Vagina (tissue), 2 donors: ENCODE measurements at regions not wholly inside any gene's neighbourhood (a gene's known extent, or its start where the extent isn't known, plus 50 kb on each side); places are given as distances from the start of the nearest gene placed in this dataset.

ENCODE experiments used
- CTCF ChIP-seq, 3 experiments: fragments of 450-650 bp in 2 of 3; fragments of 200-600 bp in 1 of 3; sonication (generic) in 1 of 3; IDR thresholded peaks; one replicate each; pipeline ENCODE4 v1.5.1; 2017 to 2019; ENCODE audit warnings: antibody characterized with exemption in 3 of 3, mild to moderate bottlenecking in 2 of 3, moderate library complexity in 2 of 3
- POLR2A ChIP-seq, 2 donors: fragments of 450-650 bp; IDR thresholded peaks; one replicate each; pipeline ENCODE4 v1.6.1; 2017; ENCODE audit warnings: antibody characterized with exemption in 2 of 2, mild to moderate bottlenecking in 2 of 2, moderate library complexity in 2 of 2
- POLR2AphosphoS5 ChIP-seq, 2 donors: sonication (generic); formaldehyde crosslinking; IDR thresholded peaks; one replicate each; pipeline ENCODE4 v1.9.0; 2017; ENCODE audit warnings: antibody characterized with exemption in 2 of 2, mild to moderate bottlenecking in 2 of 2, low read depth in 1 of 2; ENCODE audit not compliant: insufficient read depth in 1 of 2

GRCh38 chr6:56863366-56863765 is 91.5 kb upstream of the BEND6 start:
- TF ChIP-seq POLR2A (IDR thresholded peaks at IDR 0.05) (no peak), CTCF (IDR thresholded peaks at IDR 0.05) (no peak), POLR2AphosphoS5 (IDR thresholded peaks at IDR 0.05; ENCODE audit: insufficient read depth in 1 of 2, low read depth in 1 of 2) (no peak)
